RWPE2 (cell line): ENCODE measurements at regions not wholly inside any gene's neighbourhood (a gene's known extent, or its start where the extent isn't known, plus 50 kb on each side); places are given as distances from the start of the nearest gene placed in this dataset.

Experiments used
- ATAC-seq: fragments of 200-7000 bp; cut with Tn5 transposase; 3 replicates; pipeline ENCODE4 v1.9.1; 2021; ENCODE audit warnings: low read depth
- DNase-seq: peaks from one replicate; pipeline ENCODE4 v3.0.0-alpha.2; 2020; ENCODE audit warnings: low spot score
- H3K27ac ChIP-seq: fragments of 450-650 bp; 2 replicates; pipeline ENCODE4 v1.5.1; 2017; ENCODE audit warnings: mild to moderate bottlenecking; ENCODE audit not compliant: poor library complexity, severe bottlenecking
- H3K27me3 ChIP-seq: fragments of 250-450 bp; sonication (Bioruptor Pico); 2 replicates; pipeline ENCODE4 v1.5.1; 2021; ENCODE audit warnings: mild to moderate bottlenecking, moderate library complexity; ENCODE audit not compliant: insufficient read depth, poor library complexity, severe bottlenecking
- H3K36me3 ChIP-seq: fragments of 250-450 bp; sonication (Bioruptor Pico); 2 replicates; pipeline ENCODE4 v1.5.1; 2020; ENCODE audit warnings: low read depth, mild to moderate bottlenecking, moderate library complexity
- H3K4me1 ChIP-seq: fragments of 250-450 bp; sonication (Bioruptor Pico); 2 replicates; pipeline ENCODE4 v1.5.1; 2021; ENCODE audit warnings: mild to moderate bottlenecking, moderate library complexity; ENCODE audit not compliant: insufficient read depth, poor library complexity, severe bottlenecking
- H3K4me3 ChIP-seq: fragments of 250-450 bp; sonication (Bioruptor Pico); 2 replicates; pipeline ENCODE4 v1.5.1; 2021; ENCODE audit warnings: mild to moderate bottlenecking, moderate library complexity; ENCODE audit not compliant: severe bottlenecking
- H3K9me3 ChIP-seq: fragments of 250-450 bp; sonication (Bioruptor Pico); 2 replicates; pipeline ENCODE4 v1.5.1; 2021; ENCODE audit warnings: mild to moderate bottlenecking, moderate library complexity; ENCODE audit not compliant: severe bottlenecking
- TF ChIP-seq, protein P1 (sequence below): fragments of 450-650 bp; IDR thresholded peaks from one replicate; pipeline ENCODE4 v1.5.1; 2017; ENCODE audit warnings: mild to moderate bottlenecking, moderate library complexity; ENCODE audit not compliant: poor library complexity, severe bottlenecking

DNA sequence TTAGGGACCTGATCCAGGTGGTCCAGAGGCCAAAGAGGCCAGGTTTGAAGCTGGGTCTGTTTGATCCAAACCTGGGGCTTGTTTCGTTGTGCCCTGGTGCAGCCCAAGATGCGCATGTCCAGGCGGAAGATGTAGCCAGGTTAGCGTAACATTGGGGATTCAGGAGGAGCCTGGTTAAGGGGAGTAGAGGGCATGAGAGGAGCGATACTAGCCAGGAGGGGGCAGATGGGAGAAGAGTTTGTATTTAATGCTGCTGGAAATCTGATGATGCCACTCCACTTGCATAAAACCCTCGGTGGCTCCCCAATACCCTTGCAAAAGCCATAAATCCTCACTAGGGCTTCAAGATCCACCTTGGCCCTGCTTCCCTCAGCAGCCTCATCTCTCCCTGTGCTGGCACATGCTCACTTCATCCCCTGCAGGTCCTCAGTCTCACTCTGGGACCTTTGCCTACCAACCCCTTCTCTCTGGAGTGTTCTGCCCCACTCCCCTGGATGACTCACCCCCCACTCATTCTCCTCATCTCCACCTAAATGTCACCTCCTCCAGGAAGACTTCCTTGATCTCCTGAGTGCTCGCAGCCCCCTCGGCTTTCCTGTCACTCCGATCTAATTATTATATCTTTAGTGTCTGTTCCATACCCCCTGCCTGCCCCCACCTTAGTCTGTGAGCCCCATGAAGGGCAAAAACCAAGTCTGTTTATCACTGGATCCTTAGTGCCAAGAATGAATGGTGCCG is 95.9 kb downstream of the MIAT start:
- ATAC-seq (no peak), DNase-seq (no peak)
- H3K4me3 ChIP-seq: no peak overlapping the region
- TF ChIP-seq, protein P1, sequence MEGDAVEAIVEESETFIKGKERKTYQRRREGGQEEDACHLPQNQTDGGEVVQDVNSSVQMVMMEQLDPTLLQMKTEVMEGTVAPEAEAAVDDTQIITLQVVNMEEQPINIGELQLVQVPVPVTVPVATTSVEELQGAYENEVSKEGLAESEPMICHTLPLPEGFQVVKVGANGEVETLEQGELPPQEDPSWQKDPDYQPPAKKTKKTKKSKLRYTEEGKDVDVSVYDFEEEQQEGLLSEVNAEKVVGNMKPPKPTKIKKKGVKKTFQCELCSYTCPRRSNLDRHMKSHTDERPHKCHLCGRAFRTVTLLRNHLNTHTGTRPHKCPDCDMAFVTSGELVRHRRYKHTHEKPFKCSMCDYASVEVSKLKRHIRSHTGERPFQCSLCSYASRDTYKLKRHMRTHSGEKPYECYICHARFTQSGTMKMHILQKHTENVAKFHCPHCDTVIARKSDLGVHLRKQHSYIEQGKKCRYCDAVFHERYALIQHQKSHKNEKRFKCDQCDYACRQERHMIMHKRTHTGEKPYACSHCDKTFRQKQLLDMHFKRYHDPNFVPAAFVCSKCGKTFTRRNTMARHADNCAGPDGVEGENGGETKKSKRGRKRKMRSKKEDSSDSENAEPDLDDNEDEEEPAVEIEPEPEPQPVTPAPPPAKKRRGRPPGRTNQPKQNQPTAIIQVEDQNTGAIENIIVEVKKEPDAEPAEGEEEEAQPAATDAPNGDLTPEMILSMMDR: no peak
- no peaks in the 10 kb centered on the region for H3K4me1 ChIP-seq
- H3K9me3 ChIP-seq: no peaks in the 10 kb centered on the region
- H3K36me3 ChIP-seq: no peaks in the 10 kb centered on the region
- no peak overlapping the region for H3K27ac ChIP-seq
- H3K27me3 ChIP-seq: no peaks in the 10 kb centered on the region

DNA sequence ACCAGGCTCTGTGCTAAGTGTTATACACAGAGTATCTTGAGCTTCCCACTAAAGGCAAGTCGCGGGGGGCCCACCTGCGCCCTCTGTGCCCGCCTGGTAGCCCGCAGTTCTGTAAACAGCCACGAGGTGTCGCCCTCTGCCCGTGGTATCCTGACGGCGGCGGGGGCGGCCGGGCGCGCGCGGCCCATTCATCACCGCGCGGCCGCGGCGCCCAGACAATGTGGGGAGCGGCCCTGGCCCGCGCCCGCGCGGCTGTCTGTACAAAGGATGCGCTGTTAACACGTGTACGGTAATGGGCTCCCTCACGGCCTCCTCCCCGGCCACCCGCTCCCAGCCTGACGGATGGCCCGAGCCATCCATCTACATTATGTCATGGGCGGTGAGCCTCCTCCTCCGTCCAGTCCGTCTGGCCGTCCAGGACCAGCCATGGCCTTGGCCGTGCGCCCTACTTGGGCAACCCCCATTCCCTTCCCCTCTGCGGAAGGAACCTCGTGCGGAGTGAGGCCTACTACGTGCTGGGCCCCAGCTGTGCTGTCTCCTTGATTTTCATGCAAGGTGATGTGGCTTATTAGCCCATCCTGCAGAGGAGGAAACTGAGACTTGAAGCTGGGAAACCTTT is 99.4 kb downstream of the MIAT start:
- Histone ChIP-seq H3K4me3 (no peak overlapping the region), H3K36me3 (no peaks in the 10 kb centered on the region), H3K4me1 (no peaks in the 10 kb centered on the region), H3K9me3 (no peaks in the 10 kb centered on the region), H3K27ac (no peak overlapping the region), H3K27me3 (no peaks in the 10 kb centered on the region)
- ATAC-seq (peak; percentile 51; the same call in 2 of the 3 replicates), DNase-seq (no peak)
- TF ChIP-seq, protein P1: peak; percentile 84

GRCh38 chr22:26757496-26757895 is 100.1 kb downstream of the MIAT start:
- no peaks in the 10 kb centered on the region for H3K36me3 ChIP-seq
- no peak for ATAC-seq
- H3K27me3 ChIP-seq: no peaks in the 10 kb centered on the region
- H3K9me3 ChIP-seq: no peaks in the 10 kb centered on the region
- H3K4me1 ChIP-seq: no peaks in the 10 kb centered on the region
- no peak for DNase-seq
- TF ChIP-seq, protein P1: no peak
- no peak overlapping the region for H3K4me3 ChIP-seq
- H3K27ac ChIP-seq: no peak overlapping the region

DNA sequence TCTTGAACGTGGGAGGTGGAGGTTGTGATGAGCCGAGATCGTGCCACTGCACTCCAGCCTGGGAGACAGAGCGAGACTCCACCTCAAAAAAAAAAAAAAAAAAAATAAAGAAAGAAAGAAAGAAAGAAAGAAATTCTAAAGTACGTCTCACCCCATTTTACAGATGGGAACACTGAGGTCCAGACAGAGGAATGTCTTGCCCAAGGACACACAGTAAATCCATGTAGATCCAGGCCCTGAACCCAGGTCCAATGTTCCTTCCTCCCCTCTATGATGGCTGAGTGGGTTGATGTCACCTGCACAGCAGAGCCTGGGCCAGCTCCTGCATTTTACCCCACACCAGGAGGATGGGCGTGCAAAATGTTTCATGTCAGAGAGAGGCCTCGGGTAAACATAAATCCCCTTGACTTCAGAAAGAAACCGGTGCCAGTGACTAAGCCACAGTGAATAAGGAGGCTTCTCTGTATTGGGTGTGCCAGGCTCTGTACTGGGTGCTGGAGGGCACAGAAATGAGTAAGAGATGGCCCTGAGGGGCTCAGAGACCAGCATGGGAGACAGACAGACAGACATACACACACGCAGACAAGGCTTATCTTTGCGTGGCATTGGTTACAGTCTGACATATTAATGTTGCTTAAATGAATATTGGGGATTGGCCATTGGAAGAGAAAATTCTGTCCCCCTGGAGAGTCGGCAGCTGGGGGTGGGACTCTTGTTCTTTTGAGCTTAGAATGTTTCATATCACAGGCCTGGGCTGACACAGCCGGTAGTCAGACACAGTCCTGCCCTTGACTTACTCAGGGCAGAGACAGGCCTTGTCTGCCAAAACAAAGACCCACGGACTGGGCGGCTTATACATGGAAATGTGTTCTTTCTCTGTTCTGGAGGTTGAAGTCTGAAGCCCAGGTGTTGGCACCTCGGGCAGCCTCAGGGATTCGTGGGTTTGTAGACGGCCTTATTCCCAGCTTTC is 105.4 kb downstream of the MIAT start:
- Histone ChIP-seq H3K36me3 (no peaks in the 10 kb centered on the region), H3K4me1 (no peaks in the 10 kb centered on the region), H3K27ac (no peak overlapping the region), H3K27me3 (no peaks in the 10 kb centered on the region), H3K9me3 (no peaks in the 10 kb centered on the region), H3K4me3 (no peak overlapping the region)
- TF ChIP-seq, protein P1: no peak
- no peak for DNase-seq
- peak; percentile 35; the same call in 1 of the 3 replicates for ATAC-seq
